Left renal cortex interstitium (tissue), 4 donors: ENCODE measurements at regions not wholly inside any gene's neighbourhood (a gene's known extent, or its start where the extent isn't known, plus 50 kb on each side); places are given as distances from the start of the nearest gene placed in this dataset.

Experiments used
- DNase-seq, 4 donors: peaks; one replicate each; pipeline ENCODE4 v3.0.0-alpha.2; 2013; ENCODE audit warnings: low read depth in 4 of 4, low spot score in 2 of 4, missing footprints in 1 of 4

- no peak for DNase-seq
Measured at GRCh38 chr3:106570426-106570825, 701.6 kb upstream of the CBLB start.

- DNase-seq: no peak
Measured at GRCh38 chr3:106573605-106574004, 704.8 kb upstream of the CBLB start.

GRCh38 chr3:106575029-106575428, 706.2 kb upstream of the CBLB start:
- DNase-seq: no peak

GRCh38 chr3:106577241-106577640, 708.4 kb upstream of the CBLB start:
- no peak for DNase-seq

- no peak for DNase-seq
Measured at GRCh38 chr3:106578911-106579310, 710.1 kb upstream of the CBLB start.

- no peak for DNase-seq
Measured at GRCh38 chr3:106582151-106582550, 713.3 kb upstream of the CBLB start.

GRCh38 chr3:106587551-106587950, 718.7 kb upstream of the CBLB start:
- no peak for DNase-seq

GRCh38 chr3:106588739-106589138, 719.9 kb upstream of the CBLB start:
- no peak for DNase-seq

GRCh38 chr3:106589311-106589942, 720.6 kb upstream of the CBLB start:
- no peak for DNase-seq

- no peak for DNase-seq
Measured at GRCh38 chr3:106590216-106590615, 721.4 kb upstream of the CBLB start.

- DNase-seq: no peak
Measured at GRCh38 chr3:106593381-106593780, 724.6 kb upstream of the CBLB start.

GRCh38 chr3:106609666-106610301, 741.0 kb upstream of the CBLB start:
- peak; percentile 74 to 88 (median 78) for DNase-seq

- DNase-seq: no peak
Measured at GRCh38 chr3:106610362-106610959, 741.6 kb upstream of the CBLB start.

- DNase-seq: no peak
Measured at GRCh38 chr3:106611116-106611515, 742.3 kb upstream of the CBLB start.

- no peak for DNase-seq
Measured at GRCh38 chr3:106611841-106612240, 743.0 kb upstream of the CBLB start.

- DNase-seq: no peak
Measured at GRCh38 chr3:106616556-106616955, 747.7 kb upstream of the CBLB start.

GRCh38 chr3:106617276-106617675, 748.5 kb upstream of the CBLB start:
- no peak for DNase-seq

GRCh38 chr3:106620646-106621045, 751.8 kb upstream of the CBLB start:
- no peak for DNase-seq

- DNase-seq: no peak
Measured at GRCh38 chr3:106624154-106624553, 753.1 kb upstream of the CCDC54 start.

GRCh38 chr3:106628407-106628806, 748.8 kb upstream of the CCDC54 start:
- no peak for DNase-seq

- DNase-seq: no peak
Measured at GRCh38 chr3:106629215-106629832, 747.9 kb upstream of the CCDC54 start.
